Neuronal stem cell (in vitro differentiated cells): ENCODE measurements at regions not wholly inside any gene's neighbourhood (a gene's known extent, or its start where the extent isn't known, plus 50 kb on each side); places are given as distances from the start of the nearest gene placed in this dataset.
"Not testable (repeated sequence)": the region's sequence is repeated elsewhere in the genome, so short reads cannot be mapped to it uniquely, and the experiment has no call there.

Experiments
- DNase-seq: peaks from one replicate; pipeline ENCODE4 v3.0.0-alpha.2; 2013; ENCODE audit warnings: low spot score
- H2AFZ ChIP-seq: one replicate; pipeline ENCODE4 v1.6.1; 2013; ENCODE audit warnings: mild to moderate bottlenecking, low read length, inconsistent platforms
- H2AK5ac ChIP-seq: 2 replicates; pipeline ENCODE4 v1.6.1; 2013; ENCODE audit warnings: low read depth, mild to moderate bottlenecking, inconsistent platforms, low read length, moderate library complexity, mixed read lengths
- H2BK120ac ChIP-seq: 2 replicates; pipeline ENCODE4 v1.6.1; 2013; ENCODE audit warnings: low read depth, mild to moderate bottlenecking, inconsistent platforms, low read length, moderate library complexity, mixed read lengths
- H2BK12ac ChIP-seq: one replicate; pipeline ENCODE4 v1.6.1; 2013; ENCODE audit warnings: low read length, inconsistent platforms
- H2BK15ac ChIP-seq: 2 replicates; pipeline ENCODE4 v1.6.1; 2013; ENCODE audit warnings: mild to moderate bottlenecking, low read length, inconsistent platforms, mixed read lengths
- H2BK5ac ChIP-seq: one replicate; pipeline ENCODE4 v1.6.1; 2013; ENCODE audit warnings: inconsistent platforms, mild to moderate bottlenecking, low read length, moderate library complexity
- H3K14ac ChIP-seq: one replicate; pipeline ENCODE4 v1.6.1; 2013; ENCODE audit warnings: low read length, inconsistent platforms
- H3K18ac ChIP-seq: 2 replicates; pipeline ENCODE4 v1.6.1; 2013; ENCODE audit warnings: low read length, inconsistent platforms
- H3K23ac ChIP-seq: 2 replicates; pipeline ENCODE4 v1.6.1; 2013; ENCODE audit warnings: low read depth, mild to moderate bottlenecking, mixed read lengths, low read length, inconsistent platforms; ENCODE audit not compliant: poor library complexity
- H3K27ac ChIP-seq: replicated peaks from 3 replicates; pipeline ENCODE4 v1.5.1; 2013; ENCODE audit warnings: low read length, inconsistent platforms
- H3K27me3 ChIP-seq, 3 experiments: 2 replicates each; pipeline ENCODE4 v1.6.1; 2013; ENCODE audit warnings: low read length in 3 of 3, mild to moderate bottlenecking in 2 of 3, inconsistent platforms in 1 of 3, low read depth in 1 of 3, mixed read lengths in 1 of 3, moderate library complexity in 1 of 3; ENCODE audit not compliant: control insufficient read depth in 3 of 3, insufficient read depth in 3 of 3
- H3K36me3 ChIP-seq, 2 donors: replicated peaks in 1 of 2; 2 replicates each; pipeline ENCODE4 v1.6.1; 2013; ENCODE audit warnings: low read length in 2 of 2; ENCODE audit not compliant: control insufficient read depth in 2 of 2, insufficient read depth in 2 of 2
- H3K4ac ChIP-seq: 2 replicates; pipeline ENCODE4 v1.6.1; 2013; ENCODE audit warnings: inconsistent platforms, mild to moderate bottlenecking, low read length, moderate library complexity
- H3K4me1 ChIP-seq, 2 donors: 1 replicate in 1 of 2; 2 replicates in 1 of 2; pipeline ENCODE4 v1.6.1; 2013; ENCODE audit warnings: low read length in 2 of 2, low read depth in 1 of 2; ENCODE audit not compliant: control insufficient read depth in 2 of 2, insufficient read depth in 1 of 2
- H3K4me2 ChIP-seq: one replicate; pipeline ENCODE4 v1.6.1; 2013; ENCODE audit warnings: mild to moderate bottlenecking, low read length, inconsistent platforms; ENCODE audit not compliant: insufficient read depth, poor library complexity, severe bottlenecking
- H3K4me3 ChIP-seq, 2 donors: 2 replicates each; pipeline ENCODE4 v1.5.1; 2013; ENCODE audit warnings: low read length in 2 of 2, mild to moderate bottlenecking in 2 of 2, inconsistent platforms in 1 of 2, moderate library complexity in 1 of 2
- H3K79me1 ChIP-seq: one replicate; pipeline ENCODE4 v1.6.1; 2013; ENCODE audit warnings: low read depth, mild to moderate bottlenecking, inconsistent platforms, low read length, moderate library complexity
- H3K9ac ChIP-seq: one replicate; pipeline ENCODE4 v1.6.1; 2013; ENCODE audit warnings: mild to moderate bottlenecking, low read depth, low read length, inconsistent platforms; ENCODE audit not compliant: poor library complexity
- H3K9me3 ChIP-seq, 2 donors: replicated peaks in 1 of 2; 2 replicates each; pipeline versions ENCODE3 to v1.6.1; 2013; ENCODE audit warnings: low read length in 2 of 2, mild to moderate bottlenecking in 2 of 2, inconsistent platforms in 1 of 2, low read depth in 1 of 2, mixed read lengths in 1 of 2, moderate library complexity in 1 of 2; ENCODE audit not compliant: control insufficient read depth in 2 of 2, insufficient read depth in 1 of 2
- H4K8ac ChIP-seq: one replicate; pipeline ENCODE4 v1.6.1; 2013; ENCODE audit warnings: low read depth, mild to moderate bottlenecking, inconsistent platforms, low read length, moderate library complexity
- H4K91ac ChIP-seq: one replicate; pipeline ENCODE4 v1.6.1; 2013; ENCODE audit warnings: low read length, low read depth, mild to moderate bottlenecking, inconsistent platforms; ENCODE audit not compliant: poor library complexity
- WGBS, 2 donors: extraction: QIAGEN DNeasy Blood & Tissue Kit; methylation state at CpG; one replicate each; pipeline ENCODE4 v1.1.7; 2013; ENCODE audit warnings: missing lambda C conversion rate in 2 of 2, mixed read lengths in 1 of 2; ENCODE audit not compliant: insufficient read length in 2 of 2, insufficient replicate concordance in 1 of 2; ENCODE audit errors: extremely low coverage in 2 of 2; 5-methylcytosine and 5-hydroxymethylcytosine counted together

GRCh38 chr17:22227699-22228553, 535.6 kb downstream of the KCNJ18 start:
- H3K4me3 ChIP-seq, H3K9ac ChIP-seq, H3K23ac ChIP-seq, H2BK12ac ChIP-seq, H2AFZ ChIP-seq, H2BK120ac ChIP-seq, H2BK5ac ChIP-seq, H2BK15ac ChIP-seq, H3K4me1 ChIP-seq, H3K9me3 ChIP-seq, DNase-seq, H3K18ac ChIP-seq, H3K4ac ChIP-seq, H3K4me2 ChIP-seq, H3K79me1 ChIP-seq, H3K27ac ChIP-seq, H2AK5ac ChIP-seq, H4K8ac ChIP-seq, H3K36me3 ChIP-seq, H3K14ac ChIP-seq, H3K27me3 ChIP-seq, H4K91ac ChIP-seq: not testable (repeated sequence)
- WGBS, 2 donors: no CpG with 5 or more reads among the region's 5 CpGs

- DNase-seq, H3K4me2 ChIP-seq, H2AK5ac ChIP-seq, H2AFZ ChIP-seq, H3K9me3 ChIP-seq, H3K14ac ChIP-seq, H2BK12ac ChIP-seq, H3K23ac ChIP-seq, H2BK5ac ChIP-seq, H4K91ac ChIP-seq, H3K27me3 ChIP-seq, H3K4ac ChIP-seq, H3K9ac ChIP-seq, H3K4me1 ChIP-seq, H3K27ac ChIP-seq, H3K4me3 ChIP-seq, H3K18ac ChIP-seq, H4K8ac ChIP-seq, H3K36me3 ChIP-seq, H3K79me1 ChIP-seq, H2BK120ac ChIP-seq, H2BK15ac ChIP-seq: not testable (repeated sequence)
- no CpG with 5 or more reads among the region's 5 CpGs for WGBS, 2 donors
Measured at GRCh38 chr17:22229821-22230220, 537.5 kb downstream of the KCNJ18 start.

GRCh38 chr17:22233382-22233781, 541.1 kb downstream of the KCNJ18 start:
- no peak overlapping the region for H3K18ac ChIP-seq
- H3K14ac ChIP-seq: no peak overlapping the region
- no peak overlapping the region for H2BK120ac ChIP-seq
- no peak overlapping the region for H3K4ac ChIP-seq
- H3K36me3 ChIP-seq: no peaks in the 10 kb centered on the region
- H2BK5ac ChIP-seq: no peak overlapping the region
- no peaks in the 10 kb centered on the region for H3K79me1 ChIP-seq
- H3K9me3 ChIP-seq: no peaks in the 10 kb centered on the region
- no peak overlapping the region for H4K8ac ChIP-seq
- no peak overlapping the region for H3K27ac ChIP-seq
- H2AFZ ChIP-seq: no peak overlapping the region
- no peak overlapping the region for H2AK5ac ChIP-seq
- H3K27me3 ChIP-seq: no peaks in the 10 kb centered on the region
- H4K91ac ChIP-seq: no peak overlapping the region
- no peak for DNase-seq
- no CpG with 5 or more reads among the region's 1 CpG for WGBS, 2 donors
- H3K4me3 ChIP-seq: no peak overlapping the region
- no peak overlapping the region for H3K4me2 ChIP-seq
- no peak overlapping the region for H2BK15ac ChIP-seq
- H3K9ac ChIP-seq: no peak overlapping the region
- no peak overlapping the region for H2BK12ac ChIP-seq
- H3K4me1 ChIP-seq: no peaks in the 10 kb centered on the region
- H3K23ac ChIP-seq: no peak overlapping the region

GRCh38 chr17:22242472-22242871, 550.1 kb downstream of the KCNJ18 start:
- H3K4ac ChIP-seq: no peak overlapping the region
- no peak overlapping the region for H3K9ac ChIP-seq
- no peak overlapping the region for H2BK5ac ChIP-seq
- no peak overlapping the region for H3K18ac ChIP-seq
- no peak overlapping the region for H4K91ac ChIP-seq
- no peak overlapping the region for H3K14ac ChIP-seq
- H3K79me1 ChIP-seq: no peaks in the 10 kb centered on the region
- no peak overlapping the region for H2BK120ac ChIP-seq
- H3K4me2 ChIP-seq: no peak overlapping the region
- H3K27me3 ChIP-seq: no peaks in the 10 kb centered on the region
- no peak overlapping the region for H3K27ac ChIP-seq
- DNase-seq: peak; percentile 38
- H2BK12ac ChIP-seq: no peak overlapping the region
- H2BK15ac ChIP-seq: no peak overlapping the region
- peaks cover 0 to 2% of the 10 kb centered on the region in 2 donors for H3K9me3 ChIP-seq
- WGBS, 2 donors: no CpG with 5 or more reads among the region's 1 CpG
- H3K4me1 ChIP-seq: no peaks in the 10 kb centered on the region
- H2AFZ ChIP-seq: no peak overlapping the region
- no peak overlapping the region for H3K23ac ChIP-seq
- H2AK5ac ChIP-seq: no peak overlapping the region
- no peak overlapping the region for H3K4me3 ChIP-seq
- no peaks in the 10 kb centered on the region for H3K36me3 ChIP-seq
- no peak overlapping the region for H4K8ac ChIP-seq
